GM18867 (cell line): ENCODE measurements at regions not wholly inside any gene's neighbourhood (a gene's known extent, or its start where the extent isn't known, plus 50 kb on each side); places are given as distances from the start of the nearest gene placed in this dataset.

Experiments
- ATAC-seq: cut with Tn5 transposase; IDR thresholded peaks from one replicate; pipeline ENCODE4 v1.9.1; 2021; ENCODE audit warnings: mild to moderate bottlenecking, moderate library complexity; ENCODE audit not compliant: unreplicated experiment

GRCh38 chr16:86447228-86447627 lies 63.1 kb upstream of the FOXF1 start:
- ATAC-seq, result no peak

- no peak for ATAC-seq
Measured at GRCh38 chr16:86448306-86448890, 61.9 kb upstream of the FOXF1 start.

GRCh38 chr16:86449446-86450095 lies 60.8 kb upstream of the FOXF1 start:
- ATAC-seq, result no peak

- ATAC-seq, result no peak
Measured at GRCh38 chr16:86450691-86451090, 59.6 kb upstream of the FOXF1 start.

- ATAC-seq, result no peak
Measured at GRCh38 chr16:86452451-86452850, 57.9 kb upstream of the FOXF1 start.

- no peak for ATAC-seq
Measured at GRCh38 chr16:86455116-86455515, 55.2 kb upstream of the FOXF1 start.

GRCh38 chr16:86455640-86456039 lies 54.7 kb upstream of the FOXF1 start:
- no peak for ATAC-seq

GRCh38 chr16:86457501-86458148 lies 52.7 kb upstream of the FOXF1 start:
- ATAC-seq, result no peak

- ATAC-seq, result no peak
Measured at GRCh38 chr16:86458149-86458777, 52.1 kb upstream of the FOXF1 start.

- no peak for ATAC-seq
Measured at GRCh38 chr16:86459266-86459665, 51.1 kb upstream of the FOXF1 start.
